H1 (cell line): ENCODE measurements at regions not wholly inside any gene's neighbourhood (a gene's known extent, or its start where the extent isn't known, plus 50 kb on each side); places are given as distances from the start of the nearest gene placed in this dataset.

Source experiments
- BRCA1 ChIP-seq: IDR thresholded peaks from 2 replicates; pipeline ENCODE4 v1.6.1; 2012; ENCODE audit warnings: low read depth, low read length, improper control_type of control experiment
- CREB1 ChIP-seq: IDR thresholded peaks from 2 replicates; pipeline ENCODE4 v1.6.1; 2012; ENCODE audit warnings: inconsistent platforms
- GABPA ChIP-seq: IDR thresholded peaks from 2 replicates; pipeline ENCODE4 v1.6.1; 2011; ENCODE audit warnings: mild to moderate bottlenecking, low read length, moderate library complexity, borderline replicate concordance; ENCODE audit not compliant: insufficient read depth
- JUND ChIP-seq: IDR thresholded peaks from 2 replicates; pipeline ENCODE4 v1.6.1; 2011; ENCODE audit warnings: mild to moderate bottlenecking, improper control_type of control experiment, low read length
- POLR2A ChIP-seq, 2 experiments: IDR thresholded peaks; 1 replicate in 1 of 2; 2 replicates in 1 of 2; pipeline ENCODE4 v1.6.1; 2011; ENCODE audit warnings: low read depth in 2 of 2, low read length in 2 of 2, mild to moderate bottlenecking in 2 of 2; ENCODE audit errors: control extremely low read depth in 1 of 2
- POLR2AphosphoS5 ChIP-seq: IDR thresholded peaks from 2 replicates; pipeline ENCODE4 v1.6.1; 2011; ENCODE audit warnings: low read depth, low read length
- RAD21 ChIP-seq, 2 experiments: IDR thresholded peaks in 1 of 2; conservative IDR thresholded peaks in 1 of 2; 2 replicates each; pipeline ENCODE4 v1.6.1; 2011; ENCODE audit warnings: low read depth in 2 of 2, low read length in 2 of 2, improper control_type of control experiment in 1 of 2, inconsistent platforms in 1 of 2, mild to moderate bottlenecking in 1 of 2, moderate library complexity in 1 of 2
- SIN3A ChIP-seq, 2 experiments: IDR thresholded peaks in 1 of 2; conservative IDR thresholded peaks in 1 of 2; 2 replicates each; pipeline ENCODE4 v1.6.1; 2011 to 2012; ENCODE audit warnings: low read length in 2 of 2, improper control_type of control experiment in 1 of 2, low read depth in 1 of 2, mild to moderate bottlenecking in 1 of 2
- SIRT6 ChIP-seq: IDR thresholded peaks from one replicate; pipeline ENCODE4 v1.7.1; 2012; ENCODE audit warnings: low read length, inconsistent platforms
- ZNF274 ChIP-seq: IDR thresholded peaks from 2 replicates; pipeline ENCODE4 v1.7.0; 2012; ENCODE audit warnings: low read length, borderline replicate concordance; ENCODE audit errors: extremely low read depth
- TF ChIP-seq, protein P1 (sequence below), 3 experiments: IDR thresholded peaks; 1 replicate in 2 of 3; 2 replicates in 1 of 3; pipeline versions ENCODE4 v1.5.1 to v1.6.1; 2011; ENCODE audit warnings: low read length in 3 of 3, mild to moderate bottlenecking in 3 of 3, inconsistent platforms in 2 of 3, low read depth in 1 of 3, moderate library complexity in 1 of 3; ENCODE audit not compliant: insufficient read depth in 1 of 3; ENCODE audit errors: control extremely low read depth in 1 of 3
- TF ChIP-seq, protein P2 (sequence below): IDR thresholded peaks from 2 replicates; pipeline ENCODE4 v1.6.1; 2012; ENCODE audit warnings: inconsistent platforms

DNA sequence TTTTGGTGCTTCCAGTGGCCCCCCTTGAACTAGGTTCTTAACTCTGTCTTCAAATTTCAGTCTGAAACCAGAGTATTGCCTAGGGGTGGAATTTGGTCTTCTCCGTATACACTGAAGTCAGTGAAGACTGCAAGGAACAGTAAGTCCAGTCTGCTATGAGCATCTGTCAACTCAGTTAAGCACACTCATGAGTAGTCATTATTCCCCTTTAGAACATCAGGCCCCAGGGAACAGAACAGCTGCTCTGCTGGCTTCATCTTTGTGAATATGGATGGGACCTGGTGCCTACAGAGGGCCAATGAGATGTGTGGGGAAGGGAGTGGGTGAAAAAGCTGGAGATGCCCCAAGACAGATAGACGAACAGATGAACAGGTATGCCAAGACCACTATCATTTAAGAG lies 85.2 kb upstream of the PRR23C start:
- TF ChIP-seq POLR2A (IDR thresholded peaks at IDR 0.05; ENCODE audit: control extremely low read depth in 1 of 2, low read depth in 2 of 2, low read length in 2 of 2) (no peak), CREB1 (no peak), RAD21 (IDR thresholded peaks at IDR 0.05 in 1 of 2, conservative IDR thresholded peaks at IDR 0.05 in 1 of 2; ENCODE audit: low read depth in 2 of 2, low read length in 2 of 2) (no peak), JUND (no peak), SIRT6 (no peak), ZNF274 (no peak), GABPA (no peak), BRCA1 (no peak), POLR2AphosphoS5 (no peak), SIN3A (conservative IDR thresholded peaks at IDR 0.05 in 1 of 2, IDR thresholded peaks at IDR 0.05 in 1 of 2; ENCODE audit: low read depth in 1 of 2, low read length in 2 of 2) (no peak)
- TF ChIP-seq, protein P1, sequence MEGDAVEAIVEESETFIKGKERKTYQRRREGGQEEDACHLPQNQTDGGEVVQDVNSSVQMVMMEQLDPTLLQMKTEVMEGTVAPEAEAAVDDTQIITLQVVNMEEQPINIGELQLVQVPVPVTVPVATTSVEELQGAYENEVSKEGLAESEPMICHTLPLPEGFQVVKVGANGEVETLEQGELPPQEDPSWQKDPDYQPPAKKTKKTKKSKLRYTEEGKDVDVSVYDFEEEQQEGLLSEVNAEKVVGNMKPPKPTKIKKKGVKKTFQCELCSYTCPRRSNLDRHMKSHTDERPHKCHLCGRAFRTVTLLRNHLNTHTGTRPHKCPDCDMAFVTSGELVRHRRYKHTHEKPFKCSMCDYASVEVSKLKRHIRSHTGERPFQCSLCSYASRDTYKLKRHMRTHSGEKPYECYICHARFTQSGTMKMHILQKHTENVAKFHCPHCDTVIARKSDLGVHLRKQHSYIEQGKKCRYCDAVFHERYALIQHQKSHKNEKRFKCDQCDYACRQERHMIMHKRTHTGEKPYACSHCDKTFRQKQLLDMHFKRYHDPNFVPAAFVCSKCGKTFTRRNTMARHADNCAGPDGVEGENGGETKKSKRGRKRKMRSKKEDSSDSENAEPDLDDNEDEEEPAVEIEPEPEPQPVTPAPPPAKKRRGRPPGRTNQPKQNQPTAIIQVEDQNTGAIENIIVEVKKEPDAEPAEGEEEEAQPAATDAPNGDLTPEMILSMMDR (IDR thresholded peaks at IDR 0.05; ENCODE audit: control extremely low read depth in 1 of 3, insufficient read depth in 1 of 3, low read depth in 1 of 3, low read length in 3 of 3): no peak
- TF ChIP-seq, protein P2, sequence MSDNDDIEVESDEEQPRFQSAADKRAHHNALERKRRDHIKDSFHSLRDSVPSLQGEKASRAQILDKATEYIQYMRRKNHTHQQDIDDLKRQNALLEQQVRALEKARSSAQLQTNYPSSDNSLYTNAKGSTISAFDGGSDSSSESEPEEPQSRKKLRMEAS: no peak
